ENCODE measurements at regions not wholly inside any gene's neighbourhood (a gene's known extent, or its start where the extent isn't known, plus 50 kb on each side); places are given as distances from the start of the nearest gene placed in this dataset.

GRCh38 chr11:116077092-116077491, 572.9 kb upstream of the CADM1 start:
- TF ChIP-seq CTCF (IDR thresholded peaks at IDR 0.05) (no peak), POLR2A (IDR thresholded peaks at IDR 0.05) (no peak)
